Keratinocyte (primary cell): ENCODE measurements at regions not wholly inside any gene's neighbourhood (a gene's known extent, or its start where the extent isn't known, plus 50 kb on each side); places are given as distances from the start of the nearest gene placed in this dataset.

Source experiments
- DNase-seq: peaks from one replicate; pipeline ENCODE4 v3.0.0-alpha.2; 2011; ENCODE audit warnings: low read depth, missing footprints, low spot score
- FAIRE-seq: peaks from 2 replicates; lab custom pipeline; 2011; peaks lifted over from hg19 to GRCh38; lab: Jason Lieb, UNC
- H2AFZ ChIP-seq: 2 replicates; pipeline ENCODE4 v1.6.0; 2012; ENCODE audit warnings: low read length, control low read depth, inconsistent platforms; ENCODE audit not compliant: control insufficient read depth
- H3K27ac ChIP-seq: 2 replicates; pipeline ENCODE4 v1.5.1; 2011; ENCODE audit warnings: low read length; ENCODE audit not compliant: control insufficient read depth, insufficient read depth
- H3K27me3 ChIP-seq: 3 replicates; pipeline ENCODE4 v1.6.0; 2011; ENCODE audit warnings: low read length; ENCODE audit not compliant: control insufficient read depth, insufficient read depth; ENCODE audit errors: extremely low read depth
- H3K36me3 ChIP-seq, 2 experiments: 2 replicates in 1 of 2; 3 replicates in 1 of 2; pipeline ENCODE4 v1.5.1; 2011; ENCODE audit warnings: low read length in 2 of 2, mild to moderate bottlenecking in 1 of 2; ENCODE audit not compliant: control insufficient read depth in 2 of 2, insufficient read depth in 2 of 2; ENCODE audit errors: extremely low read depth in 1 of 2
- H3K4me1 ChIP-seq: 3 replicates; pipeline ENCODE4 v1.5.1; 2011; ENCODE audit warnings: low read length; ENCODE audit not compliant: control insufficient read depth, insufficient read depth; ENCODE audit errors: extremely low read depth
- H3K4me2 ChIP-seq: 3 replicates; pipeline ENCODE4 v1.6.0; 2011; ENCODE audit warnings: low read depth, low read length; ENCODE audit not compliant: control insufficient read depth, insufficient read depth; ENCODE audit errors: extremely low read depth
- H3K4me3 ChIP-seq, 3 experiments: fragments of 200-600 bp in 1 of 3; sonication (generic) in 1 of 3; 2 replicates in 2 of 3; 3 replicates in 1 of 3; pipeline ENCODE4 v1.5.1; 2011 to 2016; ENCODE audit warnings: low read length in 3 of 3, mild to moderate bottlenecking in 3 of 3, control low read depth in 2 of 3, inconsistent platforms in 1 of 3, low read depth in 1 of 3, mixed read lengths in 1 of 3, mixed run types in 1 of 3, moderate library complexity in 1 of 3; ENCODE audit not compliant: control insufficient read depth in 2 of 3, insufficient read depth in 2 of 3; ENCODE audit errors: extremely low read depth in 1 of 3
- H3K79me2 ChIP-seq: 2 replicates; pipeline ENCODE4 v1.6.0; 2012; ENCODE audit warnings: low read length; ENCODE audit not compliant: control insufficient read depth, insufficient read depth
- H3K9ac ChIP-seq: 3 replicates; pipeline ENCODE4 v1.6.0; 2011; ENCODE audit warnings: low read length; ENCODE audit not compliant: control insufficient read depth, insufficient read depth; ENCODE audit errors: extremely low read depth
- H3K9me1 ChIP-seq: 3 replicates; pipeline ENCODE4 v1.6.0; 2011; ENCODE audit warnings: low read length; ENCODE audit not compliant: control insufficient read depth, insufficient read depth; ENCODE audit errors: extremely low read depth
- H3K9me3 ChIP-seq: 2 replicates; pipeline ENCODE4 v1.5.1; 2012; ENCODE audit warnings: low read depth, low read length; ENCODE audit not compliant: control insufficient read depth
- H4K20me1 ChIP-seq: 3 replicates; pipeline ENCODE4 v1.6.0; 2011; ENCODE audit warnings: low read length; ENCODE audit not compliant: control insufficient read depth, insufficient read depth; ENCODE audit errors: extremely low read depth
- EZH2 ChIP-seq: IDR thresholded peaks from one replicate; pipeline ENCODE4 v1.6.1; 2012; ENCODE audit warnings: inconsistent platforms, mild to moderate bottlenecking, low read length, moderate library complexity
- dilution Hi-C: fragments of 300-500 bp; cut with MboI; formaldehyde crosslinking; loops from one replicate; pipeline ENCODE4 v1.7.0; 2020; ENCODE audit warnings: low sequenced_read_pairs; ENCODE audit not compliant: extremely low pct_ligation_motif_present
- TF ChIP-seq, protein P1 (sequence below), 3 experiments: IDR thresholded peaks in 1 of 3; conservative IDR thresholded peaks in 1 of 3; optimal IDR thresholded peaks in 1 of 3; 2 replicates in 2 of 3; 3 replicates in 1 of 3; pipeline versions ENCODE3 to v1.5.1; 2011; ENCODE audit warnings: low read length in 3 of 3, mild to moderate bottlenecking in 3 of 3, moderate library complexity in 2 of 3, control low read depth in 1 of 3, inconsistent platforms in 1 of 3; ENCODE audit not compliant: insufficient read depth in 2 of 3; ENCODE audit errors: extremely low read depth in 1 of 3

DNA sequence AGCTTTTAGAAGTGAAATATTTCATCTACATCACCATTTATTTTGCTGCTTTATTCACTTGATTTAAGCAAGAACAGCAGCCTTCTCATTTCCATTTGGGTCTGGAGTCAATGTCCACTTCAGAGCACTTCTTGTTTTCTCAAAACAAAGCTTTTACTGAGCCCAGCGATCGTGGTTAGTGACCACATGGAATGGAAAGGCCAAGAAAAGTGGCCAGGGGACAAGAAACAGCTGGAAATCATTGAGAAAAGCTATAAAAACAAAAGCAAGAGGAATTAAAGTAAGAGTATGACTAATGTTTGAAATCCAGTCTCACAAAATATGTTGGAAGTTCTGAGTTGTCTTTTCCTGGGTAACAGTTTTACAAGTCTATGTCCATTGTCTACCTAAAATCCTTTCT is 328.4 kb upstream of the INTU start:
- Histone ChIP-seq H3K4me2 (no peak overlapping the region), H3K27ac (no peak overlapping the region), H3K79me2 (no peaks in the 10 kb centered on the region), H3K27me3 (no peaks in the 10 kb centered on the region), H3K9me1 (no peaks in the 10 kb centered on the region), H3K4me3 (no peak overlapping the region), H4K20me1 (no peaks in the 10 kb centered on the region), H3K36me3 (no peaks in the 10 kb centered on the region), H2AFZ (no peak overlapping the region), H3K9me3 (no peaks in the 10 kb centered on the region), H3K4me1 (no peaks in the 10 kb centered on the region), H3K9ac (no peak overlapping the region)
- no peak for TF ChIP-seq EZH2
- TF ChIP-seq, protein P1, sequence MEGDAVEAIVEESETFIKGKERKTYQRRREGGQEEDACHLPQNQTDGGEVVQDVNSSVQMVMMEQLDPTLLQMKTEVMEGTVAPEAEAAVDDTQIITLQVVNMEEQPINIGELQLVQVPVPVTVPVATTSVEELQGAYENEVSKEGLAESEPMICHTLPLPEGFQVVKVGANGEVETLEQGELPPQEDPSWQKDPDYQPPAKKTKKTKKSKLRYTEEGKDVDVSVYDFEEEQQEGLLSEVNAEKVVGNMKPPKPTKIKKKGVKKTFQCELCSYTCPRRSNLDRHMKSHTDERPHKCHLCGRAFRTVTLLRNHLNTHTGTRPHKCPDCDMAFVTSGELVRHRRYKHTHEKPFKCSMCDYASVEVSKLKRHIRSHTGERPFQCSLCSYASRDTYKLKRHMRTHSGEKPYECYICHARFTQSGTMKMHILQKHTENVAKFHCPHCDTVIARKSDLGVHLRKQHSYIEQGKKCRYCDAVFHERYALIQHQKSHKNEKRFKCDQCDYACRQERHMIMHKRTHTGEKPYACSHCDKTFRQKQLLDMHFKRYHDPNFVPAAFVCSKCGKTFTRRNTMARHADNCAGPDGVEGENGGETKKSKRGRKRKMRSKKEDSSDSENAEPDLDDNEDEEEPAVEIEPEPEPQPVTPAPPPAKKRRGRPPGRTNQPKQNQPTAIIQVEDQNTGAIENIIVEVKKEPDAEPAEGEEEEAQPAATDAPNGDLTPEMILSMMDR (optimal IDR thresholded peaks at IDR 0.05 in 1 of 3, IDR thresholded peaks at IDR 0.05 in 1 of 3, conservative IDR thresholded peaks at IDR 0.05 in 1 of 3; ENCODE audit: extremely low read depth in 1 of 3, insufficient read depth in 2 of 3, low read length in 3 of 3): no peak
- dilution Hi-C loops: no loop called here
- DNase-seq: no peak
- no peak for FAIRE-seq

DNA sequence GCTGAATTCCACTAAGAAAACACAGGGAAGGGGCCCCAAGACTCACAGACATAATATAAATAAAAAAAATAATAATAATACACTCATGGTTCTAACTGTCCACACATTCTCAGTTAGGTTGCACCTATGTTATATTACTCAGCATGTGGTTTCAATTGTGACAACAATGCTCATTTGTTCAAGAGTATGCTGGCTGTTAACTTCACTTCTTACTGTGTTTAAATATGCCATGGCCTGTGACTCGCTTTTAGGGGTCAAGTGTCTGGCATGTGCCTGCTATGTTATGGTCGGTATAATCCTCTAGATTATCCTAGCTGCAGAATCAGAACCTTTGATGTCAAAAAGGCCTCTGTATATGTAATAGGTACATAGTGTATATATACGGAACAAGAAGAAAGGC is 324.8 kb upstream of the INTU start:
- FAIRE-seq (no peak), DNase-seq (no peak)
- Histone ChIP-seq H3K4me3 (no peak overlapping the region), H4K20me1 (no peaks in the 10 kb centered on the region), H3K4me1 (no peaks in the 10 kb centered on the region), H3K9me1 (no peaks in the 10 kb centered on the region), H2AFZ (no peak overlapping the region), H3K4me2 (no peak overlapping the region), H3K9me3 (no peaks in the 10 kb centered on the region), H3K9ac (no peak overlapping the region), H3K27me3 (no peaks in the 10 kb centered on the region), H3K79me2 (no peaks in the 10 kb centered on the region), H3K36me3 (no peaks in the 10 kb centered on the region), H3K27ac (no peak overlapping the region)
- dilution Hi-C loops: no loop called here
- TF ChIP-seq EZH2: no peak
- TF ChIP-seq, protein P1 (optimal IDR thresholded peaks at IDR 0.05 in 1 of 3, IDR thresholded peaks at IDR 0.05 in 1 of 3, conservative IDR thresholded peaks at IDR 0.05 in 1 of 3; ENCODE audit: extremely low read depth in 1 of 3, insufficient read depth in 2 of 3, low read length in 3 of 3): no peak
